ENCODE measurements at regions not wholly inside any gene's neighbourhood (a gene's known extent, or its start where the extent isn't known, plus 50 kb on each side); places are given as distances from the start of the nearest gene placed in this dataset.

DNA sequence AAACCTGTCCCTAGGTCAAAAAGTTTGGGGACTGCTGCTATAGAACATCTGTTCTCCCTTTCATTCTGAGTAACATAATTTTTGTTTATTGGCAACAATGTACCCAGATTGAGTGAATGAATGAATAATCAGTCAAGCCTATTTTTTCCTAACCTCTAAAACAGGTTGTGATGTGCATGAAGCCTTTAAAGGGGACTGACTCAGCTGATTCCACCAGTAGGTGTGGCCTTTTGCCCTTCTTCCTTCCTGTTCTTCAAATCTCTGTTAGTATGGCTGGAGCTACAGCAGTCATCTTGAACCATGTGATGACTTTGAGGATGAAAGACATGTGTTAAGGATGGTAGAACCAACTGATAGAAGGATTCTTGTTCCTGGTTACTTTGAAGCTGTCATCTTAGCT, 476.1 kb downstream of the NUF2 start:
- TF ChIP-seq CTCF (IDR thresholded peaks at IDR 0.05), result no peak
- TF ChIP-seq POLR2AphosphoS5 (IDR thresholded peaks at IDR 0.05; ENCODE audit: low read depth, low read length), result no peak
- TF ChIP-seq TCF7L2 (IDR thresholded peaks at IDR 0.05; ENCODE audit: low read depth, low read length), result no peak
- TF ChIP-seq, protein P1, sequence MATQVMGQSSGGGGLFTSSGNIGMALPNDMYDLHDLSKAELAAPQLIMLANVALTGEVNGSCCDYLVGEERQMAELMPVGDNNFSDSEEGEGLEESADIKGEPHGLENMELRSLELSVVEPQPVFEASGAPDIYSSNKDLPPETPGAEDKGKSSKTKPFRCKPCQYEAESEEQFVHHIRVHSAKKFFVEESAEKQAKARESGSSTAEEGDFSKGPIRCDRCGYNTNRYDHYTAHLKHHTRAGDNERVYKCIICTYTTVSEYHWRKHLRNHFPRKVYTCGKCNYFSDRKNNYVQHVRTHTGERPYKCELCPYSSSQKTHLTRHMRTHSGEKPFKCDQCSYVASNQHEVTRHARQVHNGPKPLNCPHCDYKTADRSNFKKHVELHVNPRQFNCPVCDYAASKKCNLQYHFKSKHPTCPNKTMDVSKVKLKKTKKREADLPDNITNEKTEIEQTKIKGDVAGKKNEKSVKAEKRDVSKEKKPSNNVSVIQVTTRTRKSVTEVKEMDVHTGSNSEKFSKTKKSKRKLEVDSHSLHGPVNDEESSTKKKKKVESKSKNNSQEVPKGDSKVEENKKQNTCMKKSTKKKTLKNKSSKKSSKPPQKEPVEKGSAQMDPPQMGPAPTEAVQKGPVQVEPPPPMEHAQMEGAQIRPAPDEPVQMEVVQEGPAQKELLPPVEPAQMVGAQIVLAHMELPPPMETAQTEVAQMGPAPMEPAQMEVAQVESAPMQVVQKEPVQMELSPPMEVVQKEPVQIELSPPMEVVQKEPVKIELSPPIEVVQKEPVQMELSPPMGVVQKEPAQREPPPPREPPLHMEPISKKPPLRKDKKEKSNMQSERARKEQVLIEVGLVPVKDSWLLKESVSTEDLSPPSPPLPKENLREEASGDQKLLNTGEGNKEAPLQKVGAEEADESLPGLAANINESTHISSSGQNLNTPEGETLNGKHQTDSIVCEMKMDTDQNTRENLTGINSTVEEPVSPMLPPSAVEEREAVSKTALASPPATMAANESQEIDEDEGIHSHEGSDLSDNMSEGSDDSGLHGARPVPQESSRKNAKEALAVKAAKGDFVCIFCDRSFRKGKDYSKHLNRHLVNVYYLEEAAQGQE (IDR thresholded peaks at IDR 0.05; ENCODE audit: insufficient read depth in 1 of 2, low read depth in 2 of 2, low read length in 1 of 2), result no peak
- no peak for TF ChIP-seq SIN3A (IDR thresholded peaks at IDR 0.05; ENCODE audit: borderline replicate concordance, insufficient read depth, low read depth, low read length)
